SK-N-SH (cell line): ENCODE measurements at regions not wholly inside any gene's neighbourhood (a gene's known extent, or its start where the extent isn't known, plus 50 kb on each side); places are given as distances from the start of the nearest gene placed in this dataset.

Source experiments
- TF ChIP-seq, protein P1 (sequence below): IDR thresholded peaks from 2 replicates; pipeline ENCODE4 v1.6.1; 2012; ENCODE audit warnings: mild to moderate bottlenecking, low read depth, low read length, moderate library complexity
- TF ChIP-seq, protein P2 (sequence below): fragments of 200-600 bp; sonication (generic); IDR thresholded peaks from 2 replicates; pipeline ENCODE4 v1.6.1; 2017; ENCODE audit warnings: antibody characterized with exemption, mild to moderate bottlenecking, moderate library complexity

DNA sequence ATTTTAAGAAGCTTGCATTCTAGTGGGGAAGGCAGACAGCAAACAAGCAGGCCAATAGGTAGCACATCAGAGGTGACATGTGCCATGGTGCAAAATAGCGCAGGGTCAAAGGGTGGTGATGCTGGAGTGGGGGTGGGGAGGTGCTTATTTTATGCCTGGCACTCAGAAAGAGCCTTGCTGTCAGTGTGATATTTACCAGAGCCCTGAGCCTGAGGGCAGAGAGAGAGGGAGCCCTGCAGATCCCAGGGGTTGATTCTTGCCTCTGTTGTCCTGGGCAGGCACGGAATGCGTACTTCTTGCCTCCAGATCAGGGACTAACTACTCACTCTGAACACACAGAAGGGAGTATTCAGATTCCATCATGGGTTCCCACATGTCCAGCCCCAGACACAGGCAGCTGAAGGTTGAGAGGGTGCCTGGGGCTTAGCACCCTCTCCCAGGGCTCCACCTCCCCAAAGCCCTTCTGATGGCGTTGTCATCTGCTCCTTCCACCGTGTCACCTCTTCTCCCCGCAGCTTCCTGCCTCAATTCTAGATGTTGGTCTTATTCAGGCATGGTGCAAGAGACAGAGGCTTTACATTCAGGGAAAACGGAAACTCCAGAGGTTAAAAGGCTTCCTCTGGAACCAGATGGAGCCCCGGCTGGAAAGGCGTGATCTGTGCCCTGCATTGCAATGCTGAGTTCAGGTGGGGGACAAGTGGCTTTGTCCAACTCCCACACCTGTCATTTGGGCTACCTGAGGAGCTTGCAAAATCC lies 252.3 kb downstream of the HAUS1 start:
- TF ChIP-seq, protein P1, sequence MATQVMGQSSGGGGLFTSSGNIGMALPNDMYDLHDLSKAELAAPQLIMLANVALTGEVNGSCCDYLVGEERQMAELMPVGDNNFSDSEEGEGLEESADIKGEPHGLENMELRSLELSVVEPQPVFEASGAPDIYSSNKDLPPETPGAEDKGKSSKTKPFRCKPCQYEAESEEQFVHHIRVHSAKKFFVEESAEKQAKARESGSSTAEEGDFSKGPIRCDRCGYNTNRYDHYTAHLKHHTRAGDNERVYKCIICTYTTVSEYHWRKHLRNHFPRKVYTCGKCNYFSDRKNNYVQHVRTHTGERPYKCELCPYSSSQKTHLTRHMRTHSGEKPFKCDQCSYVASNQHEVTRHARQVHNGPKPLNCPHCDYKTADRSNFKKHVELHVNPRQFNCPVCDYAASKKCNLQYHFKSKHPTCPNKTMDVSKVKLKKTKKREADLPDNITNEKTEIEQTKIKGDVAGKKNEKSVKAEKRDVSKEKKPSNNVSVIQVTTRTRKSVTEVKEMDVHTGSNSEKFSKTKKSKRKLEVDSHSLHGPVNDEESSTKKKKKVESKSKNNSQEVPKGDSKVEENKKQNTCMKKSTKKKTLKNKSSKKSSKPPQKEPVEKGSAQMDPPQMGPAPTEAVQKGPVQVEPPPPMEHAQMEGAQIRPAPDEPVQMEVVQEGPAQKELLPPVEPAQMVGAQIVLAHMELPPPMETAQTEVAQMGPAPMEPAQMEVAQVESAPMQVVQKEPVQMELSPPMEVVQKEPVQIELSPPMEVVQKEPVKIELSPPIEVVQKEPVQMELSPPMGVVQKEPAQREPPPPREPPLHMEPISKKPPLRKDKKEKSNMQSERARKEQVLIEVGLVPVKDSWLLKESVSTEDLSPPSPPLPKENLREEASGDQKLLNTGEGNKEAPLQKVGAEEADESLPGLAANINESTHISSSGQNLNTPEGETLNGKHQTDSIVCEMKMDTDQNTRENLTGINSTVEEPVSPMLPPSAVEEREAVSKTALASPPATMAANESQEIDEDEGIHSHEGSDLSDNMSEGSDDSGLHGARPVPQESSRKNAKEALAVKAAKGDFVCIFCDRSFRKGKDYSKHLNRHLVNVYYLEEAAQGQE: no peak
- TF ChIP-seq, protein P2, sequence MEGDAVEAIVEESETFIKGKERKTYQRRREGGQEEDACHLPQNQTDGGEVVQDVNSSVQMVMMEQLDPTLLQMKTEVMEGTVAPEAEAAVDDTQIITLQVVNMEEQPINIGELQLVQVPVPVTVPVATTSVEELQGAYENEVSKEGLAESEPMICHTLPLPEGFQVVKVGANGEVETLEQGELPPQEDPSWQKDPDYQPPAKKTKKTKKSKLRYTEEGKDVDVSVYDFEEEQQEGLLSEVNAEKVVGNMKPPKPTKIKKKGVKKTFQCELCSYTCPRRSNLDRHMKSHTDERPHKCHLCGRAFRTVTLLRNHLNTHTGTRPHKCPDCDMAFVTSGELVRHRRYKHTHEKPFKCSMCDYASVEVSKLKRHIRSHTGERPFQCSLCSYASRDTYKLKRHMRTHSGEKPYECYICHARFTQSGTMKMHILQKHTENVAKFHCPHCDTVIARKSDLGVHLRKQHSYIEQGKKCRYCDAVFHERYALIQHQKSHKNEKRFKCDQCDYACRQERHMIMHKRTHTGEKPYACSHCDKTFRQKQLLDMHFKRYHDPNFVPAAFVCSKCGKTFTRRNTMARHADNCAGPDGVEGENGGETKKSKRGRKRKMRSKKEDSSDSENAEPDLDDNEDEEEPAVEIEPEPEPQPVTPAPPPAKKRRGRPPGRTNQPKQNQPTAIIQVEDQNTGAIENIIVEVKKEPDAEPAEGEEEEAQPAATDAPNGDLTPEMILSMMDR: no peak
